GM21619 (cell line): ENCODE measurements at regions not wholly inside any gene's neighbourhood (a gene's known extent, or its start where the extent isn't known, plus 50 kb on each side); places are given as distances from the start of the nearest gene placed in this dataset.
"Not testable (repeated sequence)": the region's sequence is repeated elsewhere in the genome, so short reads cannot be mapped to it uniquely, and the experiment has no call there.

Experiments
- ATAC-seq: cut with Tn5 transposase; IDR thresholded peaks from one replicate; pipeline ENCODE4 v1.9.1; 2021; ENCODE audit not compliant: unreplicated experiment

DNA sequence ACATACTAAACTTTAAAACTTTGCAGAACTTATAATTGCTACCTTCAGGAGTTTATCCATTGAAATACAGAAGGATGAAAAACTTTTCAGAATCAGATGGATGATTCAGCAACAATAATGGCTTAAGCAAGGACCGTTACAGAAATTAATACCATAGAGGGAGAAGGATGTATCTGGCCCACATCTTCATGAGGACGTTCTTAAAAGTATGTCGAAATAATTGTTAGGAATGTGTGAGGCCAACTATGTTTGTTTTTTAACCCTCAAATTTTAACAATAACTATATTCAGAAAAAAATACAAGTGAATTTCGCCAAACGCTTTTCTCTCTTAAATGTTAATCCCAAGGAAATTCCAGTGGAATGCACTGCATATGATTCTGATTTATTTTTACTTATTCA is 105.2 kb upstream of the EPHA3 start:
- no peak for ATAC-seq

DNA sequence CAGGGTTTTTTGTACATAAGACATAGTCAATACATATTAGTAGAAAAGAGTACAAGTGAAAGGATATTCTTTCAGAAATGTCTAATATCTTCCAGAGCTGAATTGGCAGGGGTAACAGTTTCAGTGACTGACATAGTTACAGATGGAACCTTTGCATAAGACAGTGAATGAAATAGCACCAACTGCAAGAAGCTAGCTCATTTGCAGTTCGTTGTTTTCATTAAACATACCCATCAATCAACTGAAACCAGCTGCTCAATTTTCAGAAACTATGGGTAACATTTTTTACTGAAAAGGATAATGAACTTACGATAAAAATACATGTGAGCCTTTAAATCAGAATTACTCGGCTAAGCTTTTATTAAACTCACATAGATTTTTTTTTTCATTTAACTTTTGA is 93.9 kb upstream of the EPHA3 start:
- no peak for ATAC-seq

DNA sequence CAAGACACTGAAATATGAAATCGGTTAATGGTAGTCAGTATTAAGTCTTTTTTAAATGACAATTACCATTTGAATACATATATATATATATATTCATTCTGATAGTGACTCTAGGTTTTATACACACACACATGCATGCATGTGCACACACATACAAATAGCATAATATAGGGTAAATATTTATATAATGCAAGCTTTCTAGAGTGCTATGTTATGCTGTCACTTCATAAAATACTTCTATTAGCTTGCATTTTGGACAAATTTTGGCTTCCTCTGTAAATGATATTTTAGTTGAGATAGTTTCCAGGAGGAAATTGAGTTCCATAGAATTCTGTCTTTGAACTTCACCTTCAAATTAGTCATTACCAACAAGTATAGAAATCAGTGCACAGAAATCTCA is 89.9 kb upstream of the EPHA3 start:
- ATAC-seq = no peak

DNA sequence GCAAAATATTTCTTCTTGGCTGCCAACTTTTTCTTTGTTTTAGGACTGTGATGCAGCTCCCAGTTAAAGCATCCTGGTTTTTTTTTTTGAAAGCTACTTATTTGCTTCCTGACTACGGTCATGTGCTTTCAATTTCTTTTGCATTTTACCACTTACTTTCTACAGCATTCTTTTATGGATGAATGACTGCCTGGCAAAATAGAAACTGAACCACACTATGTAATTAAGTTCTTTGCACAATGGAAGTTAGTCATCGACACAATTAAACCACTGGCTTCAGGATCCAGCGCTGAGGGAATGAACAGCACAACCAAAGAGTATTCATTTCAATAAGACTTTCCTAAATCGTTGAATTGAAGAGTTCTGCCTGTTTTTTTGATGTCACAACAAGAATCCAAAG is 82.2 kb upstream of the EPHA3 start:
- ATAC-seq = no peak

DNA sequence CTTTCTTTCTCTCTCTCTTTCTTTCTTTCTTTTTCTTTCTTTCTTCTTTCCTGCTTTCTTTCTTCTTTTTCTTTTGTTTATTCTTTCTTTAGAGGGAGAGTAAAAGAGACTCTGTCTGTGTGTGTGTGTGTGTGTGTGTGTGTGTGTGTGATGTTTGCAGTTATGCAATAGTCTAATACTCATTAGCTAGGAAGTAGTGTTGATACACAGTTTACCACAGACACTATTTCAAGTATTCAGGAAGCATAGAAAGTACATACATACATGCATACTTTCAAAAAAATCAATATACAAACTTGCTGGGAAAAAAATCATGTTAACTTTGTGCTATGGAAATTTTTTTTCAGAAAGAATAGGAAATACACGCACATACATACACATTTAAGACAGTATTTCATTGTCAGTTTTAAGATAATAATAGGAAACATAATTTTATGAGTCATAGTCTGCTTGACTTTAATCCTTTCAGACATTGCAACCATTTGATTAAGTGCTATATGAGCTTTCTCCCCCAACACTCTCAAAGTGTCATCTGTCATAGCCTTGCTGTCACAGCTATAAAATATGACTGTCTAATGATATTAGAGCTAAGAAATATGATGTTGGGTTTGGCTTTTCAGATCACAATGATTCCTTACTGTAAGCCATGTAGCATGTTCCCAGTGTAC is 74.9 kb upstream of the EPHA3 start:
- ATAC-seq = no peak

DNA sequence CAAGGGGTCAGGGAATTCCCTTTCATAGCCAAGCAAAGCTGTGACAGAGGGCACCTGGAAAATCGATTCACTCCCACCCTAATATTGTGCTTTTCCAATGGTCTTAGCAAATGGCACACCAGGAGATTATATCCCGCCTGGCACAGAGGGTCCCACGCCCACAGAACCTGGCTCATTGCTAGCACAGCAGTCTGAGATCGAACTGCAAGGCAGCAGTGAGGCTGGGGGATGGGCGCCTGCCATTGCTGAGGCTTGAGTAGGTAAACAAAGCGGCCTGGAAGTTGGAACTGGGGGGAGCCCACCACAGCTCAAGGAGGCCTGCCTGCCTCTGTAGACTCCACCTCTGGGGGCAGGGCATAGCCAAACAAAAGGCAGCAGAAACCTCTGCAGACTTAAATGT is 72.7 kb upstream of the EPHA3 start:
- ATAC-seq = not testable (repeated sequence)

DNA sequence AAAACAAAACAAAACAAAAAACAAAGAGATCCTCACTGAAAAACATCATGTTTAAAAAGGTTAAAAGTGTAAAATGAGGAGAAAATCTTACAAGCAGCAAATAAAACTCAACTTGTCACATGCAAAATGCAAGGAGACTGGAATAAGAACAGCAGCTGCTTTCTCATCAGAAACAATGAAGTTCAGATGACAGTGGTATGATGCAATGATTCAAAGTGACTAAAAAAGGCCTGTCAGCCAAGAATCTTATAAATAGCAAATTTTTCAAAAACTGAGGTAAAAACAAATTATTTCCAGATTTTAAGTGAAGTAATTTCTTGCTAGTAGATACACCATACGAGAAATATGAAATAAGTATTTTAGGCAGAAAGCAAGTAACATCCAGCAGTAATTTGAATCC is 68.6 kb upstream of the EPHA3 start:
- no peak for ATAC-seq

DNA sequence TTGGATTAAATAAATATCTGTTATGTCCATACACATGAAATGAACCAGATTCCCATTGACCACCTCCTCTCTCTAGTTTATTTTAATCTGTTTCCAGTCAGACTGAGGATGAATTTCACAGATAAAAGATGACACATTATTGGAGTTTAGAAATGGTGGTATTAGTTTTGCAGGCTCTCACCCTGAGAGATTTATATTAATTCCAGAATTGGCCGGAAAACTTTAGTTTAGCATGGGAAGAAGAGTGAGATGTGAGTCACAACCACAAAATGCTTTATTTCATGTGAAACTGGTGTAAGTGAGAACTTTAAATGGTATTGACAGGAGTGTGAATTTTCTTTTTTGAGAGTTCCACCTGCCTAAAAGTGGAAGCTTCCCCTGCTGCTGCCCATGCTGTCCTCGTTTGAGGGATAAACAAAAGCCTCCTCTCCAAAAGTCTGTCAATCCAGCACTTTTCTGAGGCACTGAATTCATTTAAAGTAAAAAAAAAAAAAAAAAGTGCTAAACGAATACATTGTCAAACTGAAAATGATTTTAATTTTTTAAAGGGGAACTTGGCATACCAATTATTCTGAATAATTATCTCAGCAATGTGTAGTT is 65.1 kb upstream of the EPHA3 start:
- no peak for ATAC-seq

DNA sequence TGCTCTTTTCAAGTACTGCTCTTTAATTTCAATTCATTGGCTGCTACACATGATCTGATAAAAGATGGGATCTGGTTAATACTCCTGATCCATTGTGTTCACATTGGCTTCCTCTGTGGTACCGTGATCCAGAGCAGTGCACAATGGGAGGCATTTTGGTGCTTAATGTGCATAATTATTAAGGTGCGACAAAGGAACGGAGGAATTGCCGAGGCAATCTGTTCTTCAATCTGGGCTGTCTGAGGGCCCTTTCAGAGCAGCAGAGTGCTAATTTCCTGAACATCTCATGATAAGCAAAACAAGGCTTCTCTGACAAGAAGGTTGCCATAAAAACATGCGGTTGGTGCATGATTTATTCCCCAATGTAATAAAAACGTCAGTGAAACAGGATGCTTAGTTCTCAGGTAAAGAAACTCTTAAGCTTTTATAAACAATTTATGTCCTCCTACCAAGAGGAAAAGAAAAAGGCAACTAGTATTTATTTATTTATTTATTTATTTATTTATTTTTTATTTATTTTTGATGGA is 64.0 kb upstream of the EPHA3 start:
- ATAC-seq = no peak

DNA sequence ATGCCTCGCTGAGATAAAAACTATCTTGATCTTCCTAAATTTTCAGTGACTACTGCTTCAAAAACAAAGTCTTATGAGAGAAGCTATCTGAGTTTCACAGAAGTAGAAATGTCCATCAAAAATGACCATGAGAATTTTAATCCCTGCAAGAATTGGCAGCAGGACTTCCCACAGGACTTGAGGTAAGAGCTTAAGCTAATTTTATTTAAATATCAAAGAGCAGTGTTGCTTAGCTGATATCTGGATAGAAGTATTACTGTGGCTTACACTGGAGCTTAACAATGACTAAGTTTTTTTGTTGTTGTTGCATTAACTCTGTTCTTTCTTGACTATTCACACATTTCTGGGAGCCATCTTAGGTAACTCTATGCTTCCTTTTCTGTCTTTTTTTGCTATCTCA is 60.8 kb upstream of the EPHA3 start:
- ATAC-seq = no peak

DNA sequence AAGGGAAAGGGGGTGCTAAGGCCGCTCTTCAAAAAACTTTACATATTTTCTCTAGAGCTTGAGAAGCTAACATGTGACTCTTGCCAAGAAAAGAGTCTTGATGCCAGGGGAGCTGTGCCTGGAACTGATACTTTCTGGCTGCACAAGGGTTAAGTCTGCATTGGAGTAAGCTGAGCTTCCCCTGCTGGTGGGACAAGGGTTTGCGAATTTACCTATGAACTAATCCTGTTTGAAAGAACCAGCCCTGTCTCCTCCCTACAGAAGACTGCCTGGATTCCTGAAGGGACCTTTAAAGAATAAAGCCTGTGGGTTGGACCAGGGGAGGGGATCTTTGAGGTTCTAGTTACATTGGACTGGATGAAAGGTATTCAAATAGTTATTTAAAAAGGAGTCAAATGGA is 58.3 kb upstream of the EPHA3 start:
- ATAC-seq = no peak

DNA sequence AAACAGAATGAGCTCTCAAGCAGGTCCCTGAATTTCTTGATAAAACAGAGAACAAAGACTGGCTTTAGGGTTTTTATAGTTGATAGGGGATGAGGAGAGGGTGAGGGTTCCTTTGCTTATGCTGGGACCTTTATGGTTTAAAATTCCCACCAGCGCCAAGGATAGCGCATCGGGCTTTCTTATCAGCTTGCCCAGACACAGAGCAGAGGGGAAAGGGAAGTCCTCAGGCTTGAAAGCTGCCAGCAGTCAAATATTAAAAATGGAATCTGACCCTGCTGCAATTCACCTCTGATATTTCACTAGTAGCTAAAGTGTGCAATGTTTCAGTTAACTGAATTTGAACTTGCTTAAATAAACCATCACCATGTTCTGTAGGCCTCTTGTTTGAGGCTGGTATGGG is 55.0 kb upstream of the EPHA3 start:
- ATAC-seq = no peak

DNA sequence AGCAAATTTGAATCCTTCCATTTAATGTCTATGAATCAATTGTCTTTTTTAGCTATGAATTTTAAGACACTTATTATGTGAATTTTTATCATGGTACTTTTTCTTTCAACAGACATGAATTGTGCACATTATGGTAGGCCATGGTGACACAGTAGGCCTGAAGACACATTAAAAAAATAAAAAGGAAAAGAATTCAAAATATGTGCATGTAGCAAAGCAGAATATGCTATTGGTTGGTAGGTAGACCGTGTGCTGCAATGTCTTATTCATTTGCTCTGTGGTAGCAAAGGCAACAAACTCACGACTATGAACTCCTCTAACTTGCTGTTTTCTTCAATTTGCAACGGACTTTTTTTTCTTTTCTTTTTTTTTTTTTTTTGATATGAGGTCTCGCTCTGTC is 50.0 kb upstream of the EPHA3 start:
- ATAC-seq = no peak
